Urothelium cell line (cell line): ENCODE measurements at regions not wholly inside any gene's neighbourhood (a gene's known extent, or its start where the extent isn't known, plus 50 kb on each side); places are given as distances from the start of the nearest gene placed in this dataset.
"Not testable (repeated sequence)": the region's sequence is repeated elsewhere in the genome, so short reads cannot be mapped to it uniquely, and the experiment has no call there.

ENCODE experiments used
- DNase-seq: peaks from one replicate; pipeline ENCODE4 v3.0.0; 2011; ENCODE audit warnings: low spot score, mixed read lengths
- FAIRE-seq: peaks from 2 replicates; lab custom pipeline; 2011; peaks lifted over from hg19 to GRCh38; lab: Jason Lieb, UNC

- DNase-seq (no peak), FAIRE-seq (no peak)
Measured at GRCh38 chr5:39775797-39776365, 351.1 kb upstream of the DAB2 start.

- peak; percentile 27 for FAIRE-seq
- DNase-seq, result peak; percentile 31
Measured at GRCh38 chr5:39775086-39775796, 350.5 kb upstream of the DAB2 start.

GRCh38 chr5:39774605-39775004, 349.8 kb upstream of the DAB2 start:
- FAIRE-seq (peak; percentile 30), DNase-seq (no peak)

DNA sequence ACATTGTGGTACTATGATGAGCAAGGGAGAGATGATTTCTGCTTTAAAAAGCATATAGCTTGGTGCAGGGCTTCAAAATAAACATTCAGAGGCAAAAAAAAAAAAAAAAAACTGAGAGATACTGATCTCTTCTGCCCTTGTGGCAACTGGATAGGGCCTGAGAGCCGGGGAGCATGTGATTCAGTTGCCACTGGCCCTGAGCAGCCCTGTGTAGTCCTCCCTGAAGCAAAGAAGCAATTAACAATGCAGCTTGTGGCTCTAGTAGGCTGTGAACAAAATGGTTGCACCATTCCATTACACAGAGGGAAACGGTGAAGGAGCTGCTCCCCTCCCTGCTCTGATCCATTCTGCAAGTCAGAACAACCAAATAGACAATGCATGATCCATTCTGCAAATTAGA, 347.5 kb upstream of the DAB2 start:
- peak; percentile 17 for FAIRE-seq
- no peak for DNase-seq

DNA sequence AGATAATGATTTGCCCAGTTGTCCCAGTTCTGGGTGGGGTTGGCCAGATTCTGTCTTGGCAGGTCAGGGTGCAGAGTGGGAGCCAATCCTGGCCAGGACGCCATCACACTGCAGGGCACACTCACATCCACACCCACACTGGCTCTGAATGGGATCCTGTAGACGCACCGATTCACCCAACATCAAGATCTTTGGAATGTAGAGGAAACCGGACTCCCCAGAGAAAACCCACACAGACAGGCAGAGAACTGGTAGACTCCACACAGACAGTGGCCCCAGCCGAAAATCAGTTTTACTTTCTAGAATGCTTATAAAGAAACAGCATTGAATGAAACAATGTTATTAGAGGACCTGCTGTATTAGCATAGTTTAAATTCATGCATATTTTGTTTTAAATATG, 343.1 kb upstream of the DAB2 start:
- DNase-seq, result no peak
- FAIRE-seq, result no peak

GRCh38 chr5:39765366-39765765, 340.6 kb upstream of the DAB2 start:
- FAIRE-seq, result no peak
- DNase-seq, result no peak

DNA sequence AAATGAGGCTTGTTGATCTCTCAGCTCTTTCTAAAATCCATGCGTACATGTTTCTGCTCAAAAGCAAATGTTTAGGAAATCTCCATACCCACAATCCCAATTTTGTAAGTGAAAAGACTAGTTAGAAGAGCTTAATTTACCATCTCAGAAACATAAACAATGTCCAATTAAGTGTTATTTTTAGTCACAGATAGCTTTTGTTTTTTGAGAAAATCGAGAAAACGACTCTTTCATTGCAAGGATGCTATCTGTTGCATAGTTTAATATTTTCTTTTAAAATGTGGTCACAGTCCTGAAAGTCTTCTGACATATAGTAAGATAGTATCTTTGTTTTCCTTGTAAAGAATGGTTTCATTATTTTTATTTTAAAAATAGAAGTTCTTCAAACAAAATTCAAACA, 338.0 kb upstream of the DAB2 start:
- no peak for FAIRE-seq
- DNase-seq, result no peak

GRCh38 chr5:39761199-39761950, 336.6 kb upstream of the DAB2 start:
- no peak for DNase-seq
- FAIRE-seq, result no peak

DNA sequence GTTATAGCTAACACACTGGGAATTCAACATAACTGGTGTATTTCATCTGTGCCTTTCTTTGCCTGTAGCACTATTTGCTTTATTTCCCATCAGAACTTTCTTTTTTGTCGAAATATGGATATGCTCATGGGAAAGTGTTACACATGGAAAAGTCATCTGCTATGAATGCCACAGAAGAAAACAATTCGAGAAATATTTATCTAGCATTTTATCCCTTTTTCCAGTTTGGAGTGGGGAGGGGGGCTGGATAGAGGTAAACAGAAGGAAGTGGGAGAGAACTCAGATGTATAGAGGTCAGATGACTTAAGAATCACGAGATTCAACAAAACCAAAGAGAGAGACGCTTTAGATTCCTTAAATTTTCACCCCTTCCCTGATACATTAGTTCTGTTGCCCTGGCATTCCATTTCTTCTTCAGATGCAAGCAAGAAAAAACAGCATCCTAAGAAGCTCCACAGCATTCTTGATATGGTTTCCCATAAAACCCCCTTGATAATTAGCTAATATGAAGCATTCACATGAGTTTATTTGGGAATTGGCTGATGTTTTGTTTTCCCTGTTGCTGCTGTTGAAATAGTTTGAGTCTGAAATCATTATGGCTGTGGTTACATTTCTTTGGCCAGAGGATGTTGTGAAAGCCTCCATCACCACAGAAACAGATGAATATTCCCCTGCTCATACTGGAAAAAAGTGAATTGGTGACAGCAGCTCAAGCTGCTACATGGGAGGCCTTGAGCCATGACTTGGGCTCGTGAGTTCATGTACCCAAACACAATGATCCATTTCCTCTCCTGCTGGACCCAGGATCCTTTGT, 335.8 kb upstream of the DAB2 start:
- DNase-seq (peak; percentile 61), FAIRE-seq (no peak)

- DNase-seq, result no peak
- no peak for FAIRE-seq
Measured at GRCh38 chr5:39759701-39760100, 334.9 kb upstream of the DAB2 start.

- DNase-seq (no peak), FAIRE-seq (no peak)
Measured at GRCh38 chr5:39758426-39758825, 333.6 kb upstream of the DAB2 start.

- no peak for FAIRE-seq
Measured at GRCh38 chr5:39757131-39757530, 332.4 kb upstream of the DAB2 start.

GRCh38 chr5:39755986-39756385, 331.2 kb upstream of the DAB2 start:
- no peak for FAIRE-seq
- peak; percentile 51 for DNase-seq

More at GRCh38 chr5:39757131-39757530, 332.4 kb upstream of the DAB2 start:
- no peak for DNase-seq

- FAIRE-seq, result no peak
- DNase-seq, result no peak
Measured at GRCh38 chr5:39755452-39755851, 330.7 kb upstream of the DAB2 start.

GRCh38 chr5:39753747-39754146, 329.0 kb upstream of the DAB2 start:
- not testable (repeated sequence) for FAIRE-seq, DNase-seq

GRCh38 chr5:39750661-39751060, 325.9 kb upstream of the DAB2 start:
- DNase-seq (no peak), FAIRE-seq (no peak)

DNA sequence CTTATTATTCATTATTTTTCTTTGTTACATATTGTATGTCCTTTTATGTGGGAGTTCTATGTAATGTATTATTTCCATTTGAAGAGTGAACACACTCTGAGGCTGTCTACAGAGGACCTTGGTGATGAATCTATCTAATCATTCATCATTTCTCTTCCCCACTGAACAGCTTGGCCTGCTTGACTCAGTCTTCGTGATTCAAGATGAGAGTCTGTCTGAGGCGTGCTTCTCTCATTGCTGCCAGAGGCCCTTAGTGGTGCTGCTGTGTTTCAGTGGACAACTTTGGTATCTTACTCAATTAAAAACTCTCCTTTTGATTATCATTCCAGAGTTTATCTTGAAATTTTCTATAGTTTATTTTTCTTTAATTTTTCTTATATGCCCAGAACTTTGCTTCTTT, 318.1 kb upstream of the DAB2 start:
- FAIRE-seq (no peak), DNase-seq (no peak)

DNA sequence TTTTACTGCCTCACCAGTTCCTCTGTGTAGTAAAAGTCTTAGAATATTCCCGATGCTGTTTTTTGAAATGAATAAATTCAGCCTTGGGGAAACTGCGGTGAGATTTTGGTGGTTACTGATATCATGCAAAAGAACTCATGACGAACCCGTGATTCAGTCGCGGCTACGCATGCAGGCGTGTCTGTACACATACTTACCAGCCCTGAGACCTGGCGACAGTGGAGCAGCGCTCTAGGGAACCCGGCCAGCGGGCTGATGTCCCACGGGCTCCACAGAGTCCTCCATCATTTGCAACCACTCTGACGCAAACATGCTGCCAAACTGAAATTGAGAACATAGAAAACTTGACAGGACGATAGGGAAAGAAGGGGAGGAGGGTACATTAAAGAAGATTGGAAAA, 315.6 kb upstream of the DAB2 start:
- peak; percentile 43 for DNase-seq
- no peak for FAIRE-seq

- FAIRE-seq (no peak), DNase-seq (no peak)
Measured at GRCh38 chr5:39732166-39732565, 307.4 kb upstream of the DAB2 start.

DNA sequence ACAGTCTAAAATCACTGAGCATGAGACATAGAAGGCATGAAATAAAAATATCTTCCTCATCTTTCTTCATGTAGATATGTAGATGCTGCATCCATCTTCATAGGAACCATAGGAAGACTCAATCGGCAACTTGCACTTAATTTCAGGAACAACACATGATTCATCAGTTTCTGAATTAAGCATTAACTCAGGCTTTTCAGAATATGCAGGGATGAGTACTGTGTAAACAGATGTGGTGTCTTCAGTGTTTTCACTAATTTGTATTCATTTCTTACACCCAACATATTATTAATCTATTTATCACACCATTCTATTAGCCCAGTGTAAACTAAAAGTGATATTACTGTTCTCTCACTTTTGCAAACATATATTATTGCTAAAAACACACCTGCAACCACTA, 305.9 kb upstream of the DAB2 start:
- DNase-seq, result no peak
- FAIRE-seq, result no peak

- DNase-seq (no peak), FAIRE-seq (no peak)
Measured at GRCh38 chr5:39730006-39730405, 305.2 kb upstream of the DAB2 start.
